GM11168 (cell line): ENCODE measurements at regions not wholly inside any gene's neighbourhood (a gene's known extent, or its start where the extent isn't known, plus 50 kb on each side); places are given as distances from the start of the nearest gene placed in this dataset.
"Not testable (repeated sequence)": the region's sequence is repeated elsewhere in the genome, so short reads cannot be mapped to it uniquely, and the experiment has no call there.

ENCODE experiments used
- in situ Hi-C: fragments of 300-500 bp; cut with MboI; formaldehyde crosslinking; loops from one replicate; pipeline ENCODE4 v1.12.0; 2022; ENCODE audit warnings: low sequenced_read_pairs; ENCODE audit not compliant: unreplicated experiment

- in situ Hi-C loops: no loop called here
Observed at GRCh38 chr20:29318871-29319461, 1938.5 kb upstream of the DEFB115 start.

GRCh38 chr20:29319725-29320124 lies 1937.7 kb upstream of the DEFB115 start:
- in situ Hi-C loops: no loop called here

DNA sequence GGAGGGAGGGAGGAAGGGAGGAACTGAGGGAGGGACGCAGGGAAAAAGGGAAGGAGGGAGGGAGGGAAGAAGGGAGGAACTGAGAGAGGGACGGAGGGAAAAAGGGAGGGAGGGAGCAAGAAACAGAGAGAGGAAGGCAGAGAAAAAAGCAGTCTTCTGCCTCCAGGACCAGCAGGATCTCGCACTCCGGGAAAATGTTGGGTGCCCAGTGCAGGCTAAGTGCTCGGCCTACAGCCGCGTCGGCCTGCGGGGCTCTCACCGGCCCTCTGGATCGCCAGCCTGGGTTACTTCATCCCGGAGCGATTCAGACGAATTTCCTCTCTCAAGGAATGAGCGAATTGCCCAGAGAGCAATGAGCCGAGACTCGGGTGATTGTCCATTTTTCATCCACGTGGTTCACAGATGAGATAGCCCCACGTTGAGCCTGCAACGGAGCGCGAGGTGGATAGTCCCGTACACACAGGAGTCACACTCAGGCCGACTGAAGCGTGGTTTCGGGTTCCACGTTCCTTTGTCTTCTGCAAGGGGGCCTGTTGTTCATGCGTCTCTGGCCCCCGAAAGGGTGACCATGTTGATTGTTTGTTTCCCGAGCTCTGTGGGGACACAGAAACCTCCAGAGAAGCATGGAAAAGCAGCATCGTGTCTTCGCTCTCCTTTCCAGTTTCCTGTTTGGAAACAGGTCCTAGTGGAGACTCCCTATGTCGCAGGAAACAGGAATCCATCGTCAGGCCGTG lies 1937.1 kb upstream of the DEFB115 start:
- in situ Hi-C loops: not testable (repeated sequence)

DNA sequence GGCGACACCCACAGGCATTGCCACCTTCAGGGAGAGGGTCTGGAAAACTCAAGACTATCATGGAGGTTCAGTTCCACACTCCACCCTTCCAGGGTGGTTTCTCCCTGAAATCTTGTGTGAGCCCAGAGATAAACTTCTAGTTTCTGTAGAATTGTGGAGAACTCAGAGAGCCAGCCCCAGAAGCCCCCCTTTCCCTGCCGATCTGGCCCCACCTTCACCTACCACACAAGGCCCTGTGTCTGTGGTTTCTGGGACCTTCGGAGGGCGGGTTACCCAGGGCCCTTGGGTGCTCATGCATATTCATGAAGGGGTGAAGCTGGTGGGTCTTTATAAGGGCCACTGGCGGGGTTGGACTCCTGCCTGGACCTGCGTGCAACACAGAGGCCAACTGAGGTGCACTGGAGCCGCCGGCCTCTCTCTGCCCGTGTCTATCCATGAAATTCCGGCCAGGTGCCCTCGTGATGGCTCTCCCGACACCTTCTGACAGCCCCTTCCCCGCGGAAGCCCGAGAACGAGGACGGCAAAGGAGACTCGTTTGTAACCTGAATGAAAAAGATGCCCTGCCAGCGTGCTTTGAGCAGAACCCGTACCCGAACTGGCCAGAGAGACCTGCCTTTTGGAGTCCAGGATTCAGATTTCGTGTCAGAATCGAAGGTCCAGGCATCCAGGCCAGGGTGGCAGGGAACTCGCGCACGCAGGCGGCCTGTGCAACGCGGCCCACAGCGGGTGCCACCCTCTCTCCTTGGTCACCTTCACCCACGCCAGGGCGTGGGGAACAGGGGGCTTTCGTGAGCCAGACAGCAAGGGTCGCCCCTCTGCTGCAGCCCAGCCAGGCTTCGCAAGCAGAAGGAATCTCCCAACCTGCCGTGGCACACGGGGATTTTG lies 1933.6 kb upstream of the DEFB115 start:
- in situ Hi-C loops: not testable (repeated sequence)

GRCh38 chr20:29324516-29325303 lies 1932.8 kb upstream of the DEFB115 start:
- in situ Hi-C loops: loop anchor here (25.0 kb wide), 1 partner anchor 1538 kb away; no protein-coding TSS in a partner anchor

DNA sequence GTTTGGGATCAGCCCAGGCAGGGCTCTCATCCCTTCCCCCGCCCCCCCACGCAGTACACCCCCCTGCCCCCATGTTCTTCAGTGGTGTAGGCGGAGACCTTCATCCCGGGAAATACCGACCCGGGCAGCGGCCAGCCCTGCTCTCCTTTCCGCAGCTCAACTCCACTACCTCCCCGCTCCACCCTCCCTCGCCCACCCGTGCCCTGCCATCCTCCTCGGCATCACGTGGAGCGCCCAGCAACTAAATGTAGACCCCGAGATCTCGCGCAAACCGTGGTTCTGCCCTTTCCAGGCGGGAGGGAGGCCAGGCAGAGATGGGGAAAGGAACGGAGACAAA lies 1932.2 kb upstream of the DEFB115 start:
- in situ Hi-C loops: loop anchor here (25.0 kb wide), 1 partner anchor 1537 kb away; no protein-coding TSS in a partner anchor

- in situ Hi-C loops: loop anchor here (25.0 kb wide), 1 partner anchor 1537 kb away; no protein-coding TSS in a partner anchor
Observed at GRCh38 chr20:29325781-29326180, 1931.7 kb upstream of the DEFB115 start.

- in situ Hi-C loops: loop anchor here (25.0 kb wide), 1 partner anchor 1536 kb away; no protein-coding TSS in a partner anchor
Observed at GRCh38 chr20:29326376-29327070, 1930.9 kb upstream of the DEFB115 start.

DNA sequence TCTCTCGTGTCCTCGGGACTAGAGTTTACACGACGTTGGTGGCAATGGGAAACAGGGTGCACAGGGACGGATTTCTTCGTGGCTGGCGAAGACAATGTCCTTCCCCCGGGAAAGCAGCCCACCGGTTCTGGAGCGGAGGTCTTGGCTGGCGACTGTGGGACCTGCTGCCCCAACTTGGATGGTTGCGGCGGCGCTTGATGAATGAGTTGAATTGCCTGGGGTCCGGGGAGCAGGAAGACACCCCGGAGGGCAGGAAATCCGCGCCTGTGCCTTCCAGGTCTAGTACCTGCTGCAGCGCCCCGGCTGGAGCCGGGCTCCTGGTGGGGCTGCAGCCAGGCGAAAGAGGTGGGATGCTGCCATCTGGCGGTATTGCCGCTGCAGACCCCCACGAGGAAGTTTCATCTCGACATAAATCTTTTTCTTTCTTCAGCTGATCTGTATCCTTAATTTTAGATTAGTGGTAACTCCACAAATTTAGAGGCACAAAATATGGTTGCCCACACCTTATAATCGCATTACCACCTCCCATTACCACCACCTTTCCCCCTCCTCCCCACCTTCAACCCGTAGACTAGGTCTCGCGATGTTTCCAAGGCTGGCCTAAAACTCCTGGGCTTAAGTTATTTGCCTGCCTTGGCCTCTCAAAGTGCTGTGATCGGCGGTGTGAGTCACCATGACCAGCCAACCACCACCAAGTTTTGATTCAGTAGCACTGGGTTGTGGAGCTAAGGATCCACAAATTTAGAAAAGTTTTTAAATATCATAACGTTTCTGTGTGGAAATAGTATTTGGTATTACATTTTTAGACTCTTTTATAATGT lies 1929.7 kb upstream of the DEFB115 start:
- in situ Hi-C loops: loop anchor here (25.0 kb wide), 1 partner anchor 1534 kb away; no protein-coding TSS in a partner anchor

DNA sequence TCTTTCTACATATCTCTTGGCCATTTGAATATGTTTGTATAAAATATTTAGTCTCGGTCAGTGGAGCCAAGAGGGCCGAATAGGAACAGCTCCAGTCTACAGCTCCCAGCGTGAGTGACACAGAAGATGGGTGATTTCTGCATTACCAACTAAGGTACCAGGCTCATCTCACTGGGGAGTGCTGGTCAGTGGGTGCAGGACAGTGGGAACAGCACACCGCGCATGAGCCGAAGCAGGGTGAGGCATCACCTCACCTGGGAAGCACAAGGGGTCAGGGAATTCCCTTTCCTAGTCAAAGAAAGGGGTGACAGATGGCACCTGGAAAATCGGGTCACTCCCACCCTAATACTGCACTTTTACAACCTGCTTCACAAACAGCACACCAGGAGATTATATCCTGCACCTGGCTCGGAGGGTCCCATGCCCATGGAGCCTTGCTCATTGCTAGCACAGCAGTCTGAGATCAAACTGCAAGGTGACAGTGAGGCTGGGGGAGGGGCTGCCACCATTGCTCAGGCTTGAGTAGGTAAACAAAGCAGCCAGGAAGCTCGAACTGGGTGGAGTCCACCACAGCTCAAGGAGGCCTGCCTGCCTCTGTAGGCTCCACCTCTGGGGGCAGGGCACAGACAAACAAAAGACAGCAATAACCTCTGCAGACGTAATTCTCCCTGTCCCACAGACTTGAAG lies 1926.9 kb upstream of the DEFB115 start:
- in situ Hi-C loops: loop anchor here (25.0 kb wide), 1 partner anchor 1532 kb away; no protein-coding TSS in a partner anchor

GRCh38 chr20:29349836-29350235 lies 1907.6 kb upstream of the DEFB115 start:
- in situ Hi-C loops: loop anchor here (25.0 kb wide), 1 partner anchor 1512 kb away; no protein-coding TSS in a partner anchor

DNA sequence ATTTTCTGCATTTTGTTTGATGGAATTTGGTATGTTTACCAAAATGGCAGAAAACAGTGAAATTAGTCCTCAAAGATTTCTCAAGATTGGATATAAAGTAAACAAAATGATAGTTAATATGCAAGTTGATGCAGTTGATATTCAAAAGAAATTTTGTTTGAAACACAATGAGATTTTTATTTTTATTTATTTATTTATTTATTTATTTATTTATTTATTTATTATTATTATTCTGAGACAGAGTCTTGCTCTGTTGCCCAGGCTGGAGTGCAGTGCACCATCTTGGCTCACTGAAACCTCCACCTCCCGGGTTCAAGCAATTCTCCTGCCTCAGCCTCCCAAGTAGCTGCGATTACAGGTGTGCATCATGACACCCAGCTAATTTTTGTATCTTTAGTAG lies 1881.5 kb upstream of the DEFB115 start:
- in situ Hi-C loops: not testable (repeated sequence)

DNA sequence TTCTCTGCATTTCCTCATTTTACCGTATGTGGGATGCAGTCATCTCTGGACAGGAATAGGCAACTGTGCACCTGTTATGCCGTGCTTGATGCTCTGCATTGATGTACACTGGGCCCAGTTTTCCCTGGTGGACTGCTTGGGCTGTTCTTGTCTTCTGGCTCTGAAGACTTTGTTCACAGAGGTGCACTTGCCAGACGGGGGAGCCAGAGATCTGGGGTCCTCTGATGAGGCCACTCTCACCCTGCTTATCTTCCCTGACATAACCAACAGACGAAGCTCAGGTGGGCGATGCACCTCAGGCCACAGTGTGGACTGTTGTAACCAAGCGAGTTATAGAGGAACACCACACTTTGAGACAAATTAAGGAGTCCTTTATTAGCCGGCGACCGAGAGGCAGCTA lies 1864.6 kb upstream of the DEFB115 start:
- in situ Hi-C loops: not testable (repeated sequence)

DNA sequence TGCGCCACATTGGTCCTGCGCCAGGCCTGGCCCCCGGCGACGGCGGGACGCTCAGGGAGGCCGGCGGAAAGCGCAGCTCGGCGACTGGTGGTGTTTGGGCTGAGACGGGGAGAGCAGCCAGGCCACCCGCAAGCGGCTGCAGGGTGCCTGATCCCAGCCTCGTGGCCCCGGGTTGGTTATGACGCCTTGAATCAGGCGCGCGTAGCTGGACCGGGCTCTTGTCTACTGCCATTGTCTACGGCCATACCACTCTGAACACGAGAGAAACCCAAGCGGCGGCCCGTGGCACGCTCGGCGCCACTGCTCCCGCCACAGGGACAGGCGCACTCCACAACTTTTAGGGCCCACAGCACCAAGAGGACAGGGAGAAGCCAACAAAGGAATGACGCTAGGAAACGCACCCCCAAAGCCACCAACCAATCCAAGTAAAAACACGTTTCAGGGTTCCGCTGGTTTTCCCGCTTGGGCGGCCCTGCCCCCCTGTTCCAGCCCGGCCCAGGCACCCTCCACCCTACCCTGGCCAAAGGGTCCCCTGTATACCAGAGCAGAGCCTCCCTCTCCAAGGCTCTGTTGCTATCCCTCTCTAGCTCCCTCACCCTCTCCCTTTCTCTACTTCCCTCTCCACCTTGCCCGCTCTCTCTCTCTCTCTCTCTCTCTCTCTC lies 1849.3 kb upstream of the DEFB115 start:
- in situ Hi-C loops: no loop called here

DNA sequence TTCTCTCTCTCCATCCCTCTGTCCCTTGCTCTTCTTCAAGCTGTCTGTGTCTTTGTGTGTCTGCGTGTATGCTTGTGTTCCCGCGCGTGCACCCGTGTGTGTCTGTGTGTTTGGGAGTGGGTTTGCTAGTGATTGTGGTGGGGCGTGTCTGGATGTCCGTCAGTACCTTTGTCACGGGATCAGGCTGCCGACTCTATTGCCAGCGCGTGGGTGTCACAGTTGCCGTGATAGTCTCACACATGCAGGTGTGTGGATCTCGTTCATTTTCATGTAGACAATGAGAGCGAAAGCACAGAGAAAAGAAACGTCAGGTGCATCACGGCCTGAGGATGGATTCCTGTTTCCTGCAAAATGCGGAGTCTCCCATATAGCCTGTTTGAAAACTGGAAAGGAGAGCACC lies 1848.8 kb upstream of the DEFB115 start:
- in situ Hi-C loops: not testable (repeated sequence)

GRCh38 chr20:29409160-29409689 lies 1848.2 kb upstream of the DEFB115 start:
- in situ Hi-C loops: not testable (repeated sequence)
